HUES64 (cell line): ENCODE measurements at regions not wholly inside any gene's neighbourhood (a gene's known extent, or its start where the extent isn't known, plus 50 kb on each side); places are given as distances from the start of the nearest gene placed in this dataset.

ENCODE experiments used
- H3K27ac ChIP-seq: 2 replicates; pipeline ENCODE4 v1.7.0; 2013; ENCODE audit warnings: low read depth, low read length, inconsistent platforms
- H3K27me3 ChIP-seq: 2 replicates; pipeline ENCODE4 v1.6.1; 2013; ENCODE audit warnings: mild to moderate bottlenecking, low read length; ENCODE audit not compliant: insufficient read depth
- H3K36me3 ChIP-seq: 2 replicates; pipeline ENCODE4 v1.6.1; 2013; ENCODE audit warnings: mild to moderate bottlenecking, low read length; ENCODE audit not compliant: insufficient read depth
- H3K4me1 ChIP-seq: 2 replicates; pipeline ENCODE4 v1.6.1; 2013; ENCODE audit warnings: mild to moderate bottlenecking, low read length, moderate library complexity; ENCODE audit not compliant: insufficient read depth
- H3K4me3 ChIP-seq: 2 replicates; pipeline ENCODE4 v1.5.1; 2013; ENCODE audit warnings: mild to moderate bottlenecking, low read length, moderate library complexity
- H3K9ac ChIP-seq: 2 replicates; pipeline ENCODE4 v1.6.1; 2013; ENCODE audit warnings: mild to moderate bottlenecking, low read depth, low read length
- H3K9me3 ChIP-seq: 2 replicates; pipeline ENCODE4 v1.6.1; 2013; ENCODE audit warnings: low read depth, low read length; ENCODE audit not compliant: insufficient read depth
- WGBS: fragments of 150-250, 120-280 bp; methylation state at CpG from one replicate; pipeline ENCODE4 v1.1.7; 2013; ENCODE audit warnings: missing lambda C conversion rate; 5-methylcytosine and 5-hydroxymethylcytosine counted together

DNA sequence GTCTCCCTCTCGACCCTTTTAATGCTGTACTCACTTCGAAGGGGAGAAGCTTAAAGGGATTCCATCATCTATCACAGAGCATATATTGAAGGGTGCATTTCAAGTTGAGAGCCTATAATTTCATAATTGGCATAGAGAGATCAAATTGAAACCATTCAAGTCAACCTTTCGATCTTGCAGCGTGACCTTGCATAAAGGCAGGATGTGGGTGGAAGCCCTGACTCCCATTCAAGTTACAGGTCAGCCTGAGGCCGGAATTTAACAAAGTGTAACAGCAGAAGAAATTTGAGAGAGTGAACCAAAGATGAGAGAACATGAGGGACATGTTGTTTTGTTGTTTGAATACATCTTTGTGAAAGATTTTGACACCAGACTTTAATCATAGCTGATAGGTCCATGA, 195.3 kb upstream of the TPK1 start:
- no peak overlapping the region for H3K27ac ChIP-seq
- no peaks in the 10 kb centered on the region for H3K36me3 ChIP-seq
- 73% methylated on average over 5 of the region's 5 CpGs for WGBS
- H3K27me3 ChIP-seq: no peaks in the 10 kb centered on the region
- no peak overlapping the region for H3K9ac ChIP-seq
- H3K9me3 ChIP-seq: 0 out of 2 replicates have a peak, but pooled peaks cover 5% of the 10 kb centered on the region
- H3K4me3 ChIP-seq: no peak overlapping the region
- no peaks in the 10 kb centered on the region for H3K4me1 ChIP-seq

DNA sequence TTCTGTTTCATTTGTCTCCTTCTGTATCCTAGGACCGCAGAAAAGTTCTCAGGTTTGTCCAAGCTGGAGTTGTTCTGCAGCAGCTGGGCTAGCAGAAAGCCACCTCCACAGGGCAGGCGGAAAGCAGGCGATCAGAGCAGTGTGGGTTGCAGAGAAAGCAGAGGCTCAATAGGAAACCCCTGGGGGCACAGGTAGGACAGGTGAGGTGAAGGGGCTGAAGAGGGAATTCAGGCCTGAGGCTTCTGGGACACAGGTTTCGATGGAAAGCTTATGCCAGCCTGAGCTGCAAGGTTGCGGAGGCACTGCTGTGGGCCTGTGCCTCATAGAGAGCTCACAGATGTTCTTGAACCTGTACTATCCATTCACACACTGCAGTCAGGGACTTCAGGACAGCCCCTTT, 194.9 kb upstream of the TPK1 start:
- H3K27ac ChIP-seq: no peak overlapping the region
- H3K4me1 ChIP-seq: no peaks in the 10 kb centered on the region
- no peak overlapping the region for H3K9ac ChIP-seq
- H3K36me3 ChIP-seq: no peaks in the 10 kb centered on the region
- no peak overlapping the region for H3K4me3 ChIP-seq
- no peaks in the 10 kb centered on the region for H3K27me3 ChIP-seq
- 92% methylated on average over 5 of the region's 5 CpGs for WGBS
- 0 out of 2 replicates have a peak, but pooled peaks cover 5% of the 10 kb centered on the region for H3K9me3 ChIP-seq

DNA sequence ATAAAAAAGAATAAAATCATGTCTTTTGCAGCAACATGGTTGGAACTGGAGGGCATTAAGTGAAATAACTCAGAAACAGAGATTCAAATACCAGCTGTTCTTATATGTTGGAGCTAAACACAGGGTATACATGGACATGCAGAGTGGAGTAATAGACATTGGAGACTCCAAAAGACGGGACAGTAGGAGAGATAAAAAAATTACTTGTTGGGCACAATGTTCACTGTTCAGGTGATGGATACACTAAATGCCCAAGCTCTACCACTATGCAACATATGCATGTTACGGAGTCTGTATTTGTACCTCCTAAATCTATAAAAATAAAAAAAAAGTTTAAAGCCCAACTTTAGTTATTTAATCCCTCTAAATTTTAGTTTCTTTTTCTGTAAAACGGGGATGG, 184.6 kb upstream of the TPK1 start:
- H3K27ac ChIP-seq: no peak overlapping the region
- H3K27me3 ChIP-seq: no peaks in the 10 kb centered on the region
- no peak overlapping the region for H3K4me3 ChIP-seq
- H3K9me3 ChIP-seq: no peaks in the 10 kb centered on the region
- 94% methylated on average over 3 of the region's 3 CpGs for WGBS
- no peaks in the 10 kb centered on the region for H3K4me1 ChIP-seq
- no peak overlapping the region for H3K9ac ChIP-seq
- H3K36me3 ChIP-seq: no peaks in the 10 kb centered on the region

DNA sequence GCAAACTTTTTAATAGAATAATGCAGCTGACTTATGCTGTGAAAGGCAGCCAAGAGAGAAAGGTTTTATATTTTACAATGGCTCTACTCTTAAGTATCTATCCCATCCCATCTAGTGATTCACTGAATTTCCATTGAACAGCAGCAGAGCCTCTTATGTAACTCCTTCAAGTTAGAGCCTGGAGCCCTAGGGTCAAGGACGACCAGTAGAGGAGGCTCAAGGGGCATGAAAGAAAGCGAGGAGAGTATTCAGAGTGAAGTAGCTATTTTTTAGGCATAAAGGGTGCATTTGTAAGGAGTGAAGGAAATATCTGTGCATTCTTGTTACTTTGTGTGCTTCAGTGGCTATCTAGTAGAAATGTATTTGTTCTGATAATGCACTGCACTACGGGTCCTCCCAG, 180.2 kb upstream of the TPK1 start:
- no peak overlapping the region for H3K27ac ChIP-seq
- H3K4me3 ChIP-seq: no peak overlapping the region
- H3K36me3 ChIP-seq: no peaks in the 10 kb centered on the region
- no peak overlapping the region for H3K9ac ChIP-seq
- WGBS: 63% methylated on average over 3 of the region's 3 CpGs
- no peaks in the 10 kb centered on the region for H3K9me3 ChIP-seq
- H3K4me1 ChIP-seq: no peaks in the 10 kb centered on the region
- H3K27me3 ChIP-seq: no peaks in the 10 kb centered on the region

DNA sequence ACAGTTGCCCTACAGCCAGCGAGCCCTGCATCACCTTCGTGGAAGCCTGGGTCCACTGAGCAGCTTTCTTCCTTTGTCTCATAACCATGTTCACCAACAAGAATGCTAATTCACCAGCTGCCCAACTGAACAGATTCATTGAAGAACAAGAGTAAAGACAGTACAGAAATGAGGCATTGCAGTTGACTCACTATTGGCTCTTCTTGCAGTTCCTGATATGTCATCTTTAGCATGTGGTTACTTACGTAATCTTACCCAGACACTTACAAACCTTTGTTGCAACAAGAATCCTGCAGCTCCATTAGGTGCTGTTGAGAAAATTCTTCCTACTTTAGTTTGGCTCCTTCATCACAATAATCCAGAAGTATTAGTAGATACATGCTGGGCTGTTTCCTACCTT, 174.0 kb upstream of the TPK1 start:
- WGBS: 95% methylated on average over 3 of the region's 3 CpGs

DNA sequence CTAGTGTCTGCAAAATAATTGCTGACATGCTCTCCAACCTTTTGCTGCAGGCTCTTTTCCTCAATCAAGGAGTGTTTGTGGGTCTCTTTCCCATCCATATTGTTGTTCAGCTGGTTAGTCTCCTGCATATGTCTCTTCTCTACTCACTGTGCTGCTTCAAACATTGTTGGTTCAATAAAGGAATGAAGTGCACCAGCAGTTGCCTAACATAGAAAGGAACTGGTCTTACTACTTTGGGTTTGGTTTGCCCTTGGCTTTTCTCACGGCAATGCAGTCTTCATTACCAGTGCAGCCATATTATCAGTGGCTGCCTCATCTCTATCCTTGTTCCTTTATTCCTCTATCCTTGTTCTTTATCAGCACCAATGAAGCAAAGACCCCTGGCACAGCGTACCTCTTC, 169.7 kb upstream of the TPK1 start:
- no peaks in the 10 kb centered on the region for H3K36me3 ChIP-seq
- 92% methylated on average over 2 of the region's 2 CpGs for WGBS
- no peak overlapping the region for H3K4me3 ChIP-seq
- H3K9me3 ChIP-seq: no peaks in the 10 kb centered on the region
- H3K27ac ChIP-seq: no peak overlapping the region
- no peaks in the 10 kb centered on the region for H3K27me3 ChIP-seq
- H3K4me1 ChIP-seq: no peaks in the 10 kb centered on the region
- H3K9ac ChIP-seq: no peak overlapping the region

More for the DNA sequence above, 174.0 kb upstream of the TPK1 start:
- H3K9ac ChIP-seq: no peak overlapping the region
- H3K4me1 ChIP-seq: no peaks in the 10 kb centered on the region
- no peaks in the 10 kb centered on the region for H3K9me3 ChIP-seq
- no peak overlapping the region for H3K27ac ChIP-seq
- no peaks in the 10 kb centered on the region for H3K27me3 ChIP-seq
- H3K4me3 ChIP-seq: no peak overlapping the region
- no peaks in the 10 kb centered on the region for H3K36me3 ChIP-seq

DNA sequence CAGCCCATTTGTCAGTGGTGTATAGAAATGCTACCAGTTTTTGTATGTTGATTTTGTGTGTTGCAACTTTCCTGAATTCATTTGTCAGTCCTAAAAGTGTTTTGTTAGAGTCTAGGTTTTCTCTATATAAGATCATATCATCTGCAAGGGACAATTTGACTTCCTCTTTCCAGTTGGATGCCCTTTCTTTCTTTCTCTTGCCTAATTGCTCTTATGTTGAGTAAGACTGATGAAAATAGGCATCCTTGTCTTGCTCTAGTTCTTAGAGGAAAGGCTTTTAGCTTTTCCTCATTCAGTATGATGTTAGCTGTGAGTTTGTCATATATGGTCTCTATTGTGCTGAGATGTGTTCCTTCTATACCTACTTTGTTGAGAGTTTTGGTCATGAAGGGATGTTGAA, 161.7 kb upstream of the TPK1 start:
- H3K9ac ChIP-seq: no peak overlapping the region
- H3K36me3 ChIP-seq: no peaks in the 10 kb centered on the region
- H3K9me3 ChIP-seq: peaks cover 19% of the 10 kb centered on the region; the same call in 1 of the 2 replicates
- H3K4me1 ChIP-seq: no peaks in the 10 kb centered on the region
- H3K27ac ChIP-seq: no peak overlapping the region
- H3K4me3 ChIP-seq: no peak overlapping the region
- no peaks in the 10 kb centered on the region for H3K27me3 ChIP-seq

DNA sequence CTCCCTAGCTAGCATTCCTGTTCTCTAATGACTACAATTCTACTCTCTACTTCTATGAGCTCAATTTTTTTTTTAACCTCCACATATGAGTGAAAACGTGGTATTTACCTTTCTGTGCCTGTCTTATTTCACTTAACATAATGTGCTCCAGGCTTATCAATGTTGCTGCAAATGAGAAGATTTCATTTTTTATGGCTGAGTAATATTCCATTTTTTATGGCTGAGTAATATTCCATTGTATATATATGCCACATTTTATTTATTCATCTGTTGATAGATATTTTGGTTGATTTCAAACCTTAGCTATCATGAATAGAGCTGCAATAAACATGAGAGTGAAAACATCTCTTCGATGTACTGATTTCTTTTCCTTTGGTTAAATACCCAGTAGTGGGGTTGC, 159.6 kb upstream of the TPK1 start:
- Histone ChIP-seq H3K4me1 (no peaks in the 10 kb centered on the region), H3K9ac (no peak overlapping the region), H3K27ac (no peak overlapping the region), H3K27me3 (no peaks in the 10 kb centered on the region), H3K4me3 (no peak overlapping the region), H3K9me3 (peaks cover 19% of the 10 kb centered on the region; the same call in 1 of the 2 replicates), H3K36me3 (no peaks in the 10 kb centered on the region)
- 98% methylated on average over 2 of the region's 2 CpGs for WGBS

DNA sequence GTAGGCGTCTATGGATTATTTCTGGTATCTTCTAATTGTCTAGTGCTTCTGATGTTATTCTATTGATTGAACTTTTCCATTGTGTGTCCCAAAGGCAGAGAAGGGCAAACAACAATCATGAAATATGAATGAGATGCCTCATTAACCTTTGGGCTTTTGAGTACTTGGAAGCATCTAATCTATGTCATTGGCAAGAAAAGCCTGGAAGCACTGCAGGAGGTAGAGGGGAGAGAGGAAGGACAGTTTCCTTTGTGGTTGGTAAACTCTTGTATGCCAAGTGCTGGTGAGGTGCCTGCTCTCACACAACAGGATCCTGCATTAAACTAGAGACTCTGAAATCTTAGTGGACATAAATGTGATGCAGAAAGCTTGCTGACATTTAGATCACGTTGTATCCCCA, 155.2 kb upstream of the TPK1 start:
- Histone ChIP-seq H3K36me3 (no peaks in the 10 kb centered on the region), H3K9ac (no peak overlapping the region)
- 89% methylated on average over 2 of the region's 2 CpGs for WGBS

DNA sequence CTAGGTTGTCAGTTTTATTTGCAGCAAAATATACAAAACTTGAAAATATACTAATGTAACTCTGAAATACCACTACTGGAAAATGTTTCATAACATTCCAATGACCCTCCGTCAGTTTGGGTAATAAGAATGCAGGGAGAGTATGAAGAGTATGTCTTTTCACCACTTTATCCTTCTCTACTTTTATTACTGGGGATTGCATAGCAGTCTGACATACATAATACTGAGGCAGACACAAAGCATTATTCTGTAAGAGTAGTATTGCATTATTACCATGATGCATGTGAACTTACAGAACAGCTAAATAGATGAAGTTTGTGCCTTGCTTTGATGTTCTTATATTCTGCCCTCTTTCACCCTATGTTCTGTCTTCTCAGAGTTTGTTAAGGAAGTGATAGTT, 151.8 kb upstream of the TPK1 start:
- Histone ChIP-seq H3K9me3 (no peaks in the 10 kb centered on the region), H3K4me3 (no peak overlapping the region), H3K4me1 (no peaks in the 10 kb centered on the region), H3K27ac (no peak overlapping the region), H3K36me3 (no peaks in the 10 kb centered on the region), H3K9ac (no peak overlapping the region), H3K27me3 (no peaks in the 10 kb centered on the region)
- WGBS: no CpG with 5 or more reads among the region's 1 CpG

More for the DNA sequence above, 155.2 kb upstream of the TPK1 start:
- H3K27ac ChIP-seq: no peak overlapping the region
- no peaks in the 10 kb centered on the region for H3K27me3 ChIP-seq
- peaks cover 9% of the 10 kb centered on the region; the same call in 1 of the 2 replicates for H3K9me3 ChIP-seq
- H3K4me3 ChIP-seq: no peak overlapping the region
- no peaks in the 10 kb centered on the region for H3K4me1 ChIP-seq

DNA sequence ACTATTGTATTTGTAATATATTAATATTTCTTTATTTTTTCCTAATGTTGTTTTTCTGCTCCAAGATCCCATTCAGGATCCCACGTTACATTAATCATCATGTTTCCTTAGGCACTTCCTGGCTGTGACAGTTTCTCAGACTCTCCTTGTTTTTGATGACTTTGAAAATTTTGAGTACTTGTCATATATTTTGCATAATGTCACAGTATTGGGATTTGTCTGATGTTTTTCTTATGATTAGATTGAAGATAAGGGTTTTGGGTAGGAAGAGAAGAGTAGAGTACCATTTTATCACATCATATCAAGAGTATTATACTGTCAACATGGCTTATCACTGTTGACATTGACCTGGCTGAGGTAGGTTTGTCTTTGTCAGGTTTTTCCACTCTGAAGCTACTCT, 146.3 kb upstream of the TPK1 start:
- no peaks in the 10 kb centered on the region for H3K27me3 ChIP-seq
- H3K4me1 ChIP-seq: no peaks in the 10 kb centered on the region
- H3K27ac ChIP-seq: no peak overlapping the region
- H3K9ac ChIP-seq: no peak overlapping the region
- H3K4me3 ChIP-seq: no peak overlapping the region
- WGBS: 40% methylated on average over 1 of the region's 1 CpG
- H3K36me3 ChIP-seq: no peaks in the 10 kb centered on the region
- H3K9me3 ChIP-seq: no peaks in the 10 kb centered on the region; the same call in 1 of the 2 replicates

DNA sequence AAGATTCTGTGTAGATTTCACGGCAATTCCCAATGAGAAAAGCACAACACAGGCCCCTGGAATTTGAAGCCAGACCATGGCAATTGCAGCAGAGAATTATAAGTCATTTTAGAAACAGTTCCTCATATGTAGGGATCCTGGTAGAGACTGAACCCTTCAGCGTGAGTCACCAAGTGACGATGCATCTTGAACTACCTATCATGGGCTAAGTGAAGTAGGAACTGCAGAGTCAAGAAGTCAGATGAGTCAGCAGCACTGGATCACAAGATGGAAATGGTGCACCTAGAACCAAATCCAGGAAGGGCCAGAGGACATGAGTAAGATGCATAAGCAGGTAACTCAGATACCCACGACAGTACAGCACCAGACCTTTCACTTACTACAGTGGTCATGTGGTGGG, 140.0 kb upstream of the TPK1 start:
- over 99% methylated on average over 3 of the region's 4 CpGs for WGBS
- H3K9me3 ChIP-seq: no peaks in the 10 kb centered on the region; the same call in 1 of the 2 replicates
- H3K4me1 ChIP-seq: no peaks in the 10 kb centered on the region
- H3K36me3 ChIP-seq: no peaks in the 10 kb centered on the region
- H3K9ac ChIP-seq: no peak overlapping the region
- H3K4me3 ChIP-seq: no peak overlapping the region
- H3K27me3 ChIP-seq: no peaks in the 10 kb centered on the region
- H3K27ac ChIP-seq: no peak overlapping the region
